ENCODE measurements at regions not wholly inside any gene's neighbourhood (a gene's known extent, or its start where the extent isn't known, plus 50 kb on each side); places are given as distances from the start of the nearest gene placed in this dataset.

DNA sequence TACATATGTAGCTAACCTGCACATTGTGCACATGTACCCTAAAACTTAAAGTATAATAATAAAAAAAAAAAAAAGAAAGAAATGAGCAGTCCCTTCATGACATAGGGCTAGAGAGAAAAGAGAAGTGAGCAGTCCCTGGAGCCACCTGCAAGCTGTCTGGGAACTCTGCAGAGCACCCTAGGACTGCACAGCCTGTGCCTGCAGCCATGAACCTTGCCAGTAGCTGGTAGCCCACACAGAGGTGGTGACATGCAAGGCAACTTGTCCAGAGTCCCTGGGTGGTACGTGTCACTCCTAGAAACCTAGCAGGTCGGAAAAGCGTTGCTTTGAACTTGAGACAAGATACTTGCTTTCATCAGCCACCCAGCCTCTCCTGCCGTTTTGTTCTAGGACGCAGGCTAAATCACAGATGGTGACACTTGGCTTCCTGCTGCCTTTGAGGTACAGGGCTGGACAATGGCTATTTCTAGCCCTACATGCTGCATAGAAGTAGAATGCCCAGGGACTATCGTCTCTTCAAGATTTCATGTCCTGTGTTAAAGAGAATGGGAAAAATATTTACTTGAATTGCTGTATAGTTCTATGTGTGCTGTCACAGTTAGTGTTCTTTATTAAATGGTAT lies 260.9 kb downstream of the LTN1 start:
- TF ChIP-seq E2F5 (CRISPR knock-in tag; IDR thresholded peaks at IDR 0.05) (no peak), CBFB (CRISPR knock-in tag; IDR thresholded peaks at IDR 0.05; ENCODE audit: low read depth) (no peak), NFYB (CRISPR knock-in tag; conservative IDR thresholded peaks at IDR 0.05; ENCODE audit: low read depth) (no peak), CREM (CRISPR knock-in tag; IDR thresholded peaks at IDR 0.05) (no peak), IRF2 (CRISPR knock-in tag; IDR thresholded peaks at IDR 0.05; ENCODE audit: borderline replicate concordance, low read depth) (no peak), RELA (CRISPR knock-in tag; IDR thresholded peaks at IDR 0.05; ENCODE audit: borderline replicate concordance) (no peak), GTF2I (CRISPR knock-in tag; conservative IDR thresholded peaks at IDR 0.05) (no peak), ELF4 (CRISPR knock-in tag; IDR thresholded peaks at IDR 0.05; ENCODE audit: low read depth) (no peak), ZNF532 (CRISPR knock-in tag; IDR thresholded peaks at IDR 0.05; ENCODE audit: borderline replicate concordance) (no peak), KAT7 (CRISPR knock-in tag; IDR thresholded peaks at IDR 0.05; ENCODE audit: borderline replicate concordance) (no peak)
- TF ChIP-seq, protein P1, sequence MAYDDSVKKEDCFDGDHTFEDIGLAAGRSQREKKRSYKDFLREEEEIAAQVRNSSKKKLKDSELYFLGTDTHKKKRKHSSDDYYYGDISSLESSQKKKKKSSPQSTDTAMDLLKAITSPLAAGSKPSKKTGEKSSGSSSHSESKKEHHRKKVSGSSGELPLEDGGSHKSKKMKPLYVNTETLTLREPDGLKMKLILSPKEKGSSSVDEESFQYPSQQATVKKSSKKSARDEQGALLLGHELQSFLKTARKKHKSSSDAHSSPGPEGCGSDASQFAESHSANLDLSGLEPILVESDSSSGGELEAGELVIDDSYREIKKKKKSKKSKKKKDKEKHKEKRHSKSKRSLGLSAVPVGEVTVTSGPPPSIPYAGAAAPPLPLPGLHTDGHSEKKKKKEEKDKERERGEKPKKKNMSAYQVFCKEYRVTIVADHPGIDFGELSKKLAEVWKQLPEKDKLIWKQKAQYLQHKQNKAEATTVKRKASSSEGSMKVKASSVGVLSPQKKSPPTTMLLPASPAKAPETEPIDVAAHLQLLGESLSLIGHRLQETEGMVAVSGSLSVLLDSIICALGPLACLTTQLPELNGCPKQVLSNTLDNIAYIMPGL (CRISPR knock-in tag; IDR thresholded peaks at IDR 0.05) = no peak
- TF ChIP-seq, protein P2, sequence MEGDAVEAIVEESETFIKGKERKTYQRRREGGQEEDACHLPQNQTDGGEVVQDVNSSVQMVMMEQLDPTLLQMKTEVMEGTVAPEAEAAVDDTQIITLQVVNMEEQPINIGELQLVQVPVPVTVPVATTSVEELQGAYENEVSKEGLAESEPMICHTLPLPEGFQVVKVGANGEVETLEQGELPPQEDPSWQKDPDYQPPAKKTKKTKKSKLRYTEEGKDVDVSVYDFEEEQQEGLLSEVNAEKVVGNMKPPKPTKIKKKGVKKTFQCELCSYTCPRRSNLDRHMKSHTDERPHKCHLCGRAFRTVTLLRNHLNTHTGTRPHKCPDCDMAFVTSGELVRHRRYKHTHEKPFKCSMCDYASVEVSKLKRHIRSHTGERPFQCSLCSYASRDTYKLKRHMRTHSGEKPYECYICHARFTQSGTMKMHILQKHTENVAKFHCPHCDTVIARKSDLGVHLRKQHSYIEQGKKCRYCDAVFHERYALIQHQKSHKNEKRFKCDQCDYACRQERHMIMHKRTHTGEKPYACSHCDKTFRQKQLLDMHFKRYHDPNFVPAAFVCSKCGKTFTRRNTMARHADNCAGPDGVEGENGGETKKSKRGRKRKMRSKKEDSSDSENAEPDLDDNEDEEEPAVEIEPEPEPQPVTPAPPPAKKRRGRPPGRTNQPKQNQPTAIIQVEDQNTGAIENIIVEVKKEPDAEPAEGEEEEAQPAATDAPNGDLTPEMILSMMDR (IDR thresholded peaks at IDR 0.05) = no peak
- TF ChIP-seq, protein P3, sequence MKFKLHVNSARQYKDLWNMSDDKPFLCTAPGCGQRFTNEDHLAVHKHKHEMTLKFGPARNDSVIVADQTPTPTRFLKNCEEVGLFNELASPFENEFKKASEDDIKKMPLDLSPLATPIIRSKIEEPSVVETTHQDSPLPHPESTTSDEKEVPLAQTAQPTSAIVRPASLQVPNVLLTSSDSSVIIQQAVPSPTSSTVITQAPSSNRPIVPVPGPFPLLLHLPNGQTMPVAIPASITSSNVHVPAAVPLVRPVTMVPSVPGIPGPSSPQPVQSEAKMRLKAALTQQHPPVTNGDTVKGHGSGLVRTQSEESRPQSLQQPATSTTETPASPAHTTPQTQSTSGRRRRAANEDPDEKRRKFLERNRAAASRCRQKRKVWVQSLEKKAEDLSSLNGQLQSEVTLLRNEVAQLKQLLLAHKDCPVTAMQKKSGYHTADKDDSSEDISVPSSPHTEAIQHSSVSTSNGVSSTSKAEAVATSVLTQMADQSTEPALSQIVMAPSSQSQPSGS (CRISPR knock-in tag; IDR thresholded peaks at IDR 0.05; ENCODE audit: borderline replicate concordance, low read depth) = no peak
- TF ChIP-seq, protein P4, sequence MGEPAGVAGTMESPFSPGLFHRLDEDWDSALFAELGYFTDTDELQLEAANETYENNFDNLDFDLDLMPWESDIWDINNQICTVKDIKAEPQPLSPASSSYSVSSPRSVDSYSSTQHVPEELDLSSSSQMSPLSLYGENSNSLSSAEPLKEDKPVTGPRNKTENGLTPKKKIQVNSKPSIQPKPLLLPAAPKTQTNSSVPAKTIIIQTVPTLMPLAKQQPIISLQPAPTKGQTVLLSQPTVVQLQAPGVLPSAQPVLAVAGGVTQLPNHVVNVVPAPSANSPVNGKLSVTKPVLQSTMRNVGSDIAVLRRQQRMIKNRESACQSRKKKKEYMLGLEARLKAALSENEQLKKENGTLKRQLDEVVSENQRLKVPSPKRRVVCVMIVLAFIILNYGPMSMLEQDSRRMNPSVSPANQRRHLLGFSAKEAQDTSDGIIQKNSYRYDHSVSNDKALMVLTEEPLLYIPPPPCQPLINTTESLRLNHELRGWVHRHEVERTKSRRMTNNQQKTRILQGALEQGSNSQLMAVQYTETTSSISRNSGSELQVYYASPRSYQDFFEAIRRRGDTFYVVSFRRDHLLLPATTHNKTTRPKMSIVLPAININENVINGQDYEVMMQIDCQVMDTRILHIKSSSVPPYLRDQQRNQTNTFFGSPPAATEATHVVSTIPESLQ (CRISPR knock-in tag; IDR thresholded peaks at IDR 0.05) = no peak
